T47D (cell line): ENCODE measurements at regions not wholly inside any gene's neighbourhood (a gene's known extent, or its start where the extent isn't known, plus 50 kb on each side); places are given as distances from the start of the nearest gene placed in this dataset.
"Not testable (repeated sequence)": the region's sequence is repeated elsewhere in the genome, so short reads cannot be mapped to it uniquely, and the experiment has no call there.

ENCODE experiments used
- DNase-seq, 2 experiments: peaks; one replicate each; pipeline versions ENCODE4 v3.0.0 to v3.0.0-alpha.2; 2011 to 2012; ENCODE audit warnings: low read depth in 1 of 2, low spot score in 1 of 2
- JUND ChIP-seq: IDR thresholded peaks from 2 replicates; pipeline ENCODE4 v1.6.1; 2012; ENCODE audit warnings: low read depth
- in situ Hi-C: cut with HindIII; loops from 2 replicates; pipeline ENCODE4 v1.10.0; 2016; ENCODE audit warnings: low sequenced_read_pairs, low pct_unique_long_range_greater_than_20kb

GRCh38 chr2:37746883-37747282, 75.4 kb upstream of the CDC42EP3 start:
- TF ChIP-seq JUND = no peak
- no peak for DNase-seq
- in situ Hi-C loops = no loop called here

DNA sequence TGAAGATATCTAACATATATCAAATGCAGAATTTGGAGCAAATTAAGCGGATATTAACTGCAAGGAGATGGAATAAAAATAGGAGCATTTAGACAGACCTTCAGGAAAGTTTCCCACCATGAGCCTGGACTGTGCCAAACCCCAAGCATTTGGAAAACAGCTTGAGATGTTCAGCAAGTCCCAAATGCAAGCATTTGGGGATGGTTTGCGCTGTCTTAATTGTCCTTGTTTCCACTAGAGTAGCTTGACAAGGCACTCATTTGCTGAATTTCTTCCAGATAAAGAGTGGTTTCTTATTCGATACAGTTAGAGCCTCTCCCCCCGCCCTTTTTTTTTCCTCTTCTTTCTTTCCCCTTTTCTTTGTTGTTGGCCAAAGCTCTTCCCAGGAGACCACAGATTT, 77.1 kb upstream of the CDC42EP3 start:
- in situ Hi-C loops = no loop called here
- DNase-seq = no peak

DNA sequence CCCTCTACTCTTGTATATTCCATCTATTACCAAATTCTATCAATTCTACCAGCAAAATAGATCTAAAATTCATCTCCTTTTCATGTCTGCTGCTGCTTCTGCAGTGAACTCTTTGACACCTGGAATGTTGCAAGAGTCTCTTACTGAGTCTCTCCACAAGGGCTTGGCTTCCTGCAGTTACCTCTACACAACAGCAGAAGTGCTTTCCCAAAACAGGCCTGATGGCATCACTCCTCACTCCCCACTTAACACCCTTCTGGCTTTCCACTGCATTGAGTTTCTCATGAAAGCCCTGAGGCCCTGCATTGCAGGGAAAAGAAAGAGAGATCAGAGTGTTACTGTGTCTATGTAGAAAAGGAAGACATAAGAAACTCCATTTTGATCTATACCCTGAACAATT, 78.8 kb upstream of the CDC42EP3 start:
- DNase-seq, in situ Hi-C loops: not testable (repeated sequence)

More for the DNA sequence above, 77.1 kb upstream of the CDC42EP3 start:
- no peak for TF ChIP-seq JUND

DNA sequence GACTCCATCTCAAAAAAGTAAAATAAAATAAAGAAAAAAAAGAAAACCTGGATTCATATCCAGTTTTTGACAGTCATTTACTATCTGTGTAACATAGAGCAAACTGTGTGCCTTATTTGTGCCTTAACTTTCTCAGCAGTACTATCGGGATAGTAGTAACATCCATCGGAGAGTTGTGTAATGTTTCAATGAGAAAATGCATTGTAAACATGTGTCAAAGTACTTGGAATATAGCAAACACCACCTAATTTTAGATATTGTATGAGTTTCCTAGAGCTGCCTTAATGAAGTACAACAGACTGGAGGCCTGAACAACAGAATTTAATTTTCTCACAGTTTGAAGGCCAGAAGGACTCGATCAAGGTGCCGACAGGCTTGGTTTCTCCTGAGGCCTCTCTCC, 81.3 kb upstream of the CDC42EP3 start:
- in situ Hi-C loops = no loop called here
- no peak for DNase-seq
- no peak for TF ChIP-seq JUND

DNA sequence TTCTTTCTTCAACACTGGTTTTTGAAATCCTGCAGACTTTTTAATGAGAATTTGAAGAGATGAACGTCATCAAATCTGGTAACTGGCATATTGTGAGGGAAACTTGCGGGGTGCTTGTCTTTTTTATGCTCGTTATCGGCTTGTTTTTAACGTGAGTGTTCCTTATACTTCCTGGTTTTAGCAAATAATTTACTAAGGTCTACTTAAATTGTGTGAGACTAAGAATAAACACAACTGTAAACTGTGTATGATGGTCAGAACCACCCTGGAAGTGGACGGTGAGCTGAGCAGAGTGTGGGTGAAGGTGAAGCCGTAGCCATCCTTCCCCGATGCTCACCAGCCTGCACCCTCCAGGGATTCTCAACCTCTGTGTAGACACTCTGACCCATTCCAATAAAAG, 82.3 kb upstream of the CDC42EP3 start:
- in situ Hi-C loops = no loop called here
- DNase-seq = no peak
- no peak for TF ChIP-seq JUND

DNA sequence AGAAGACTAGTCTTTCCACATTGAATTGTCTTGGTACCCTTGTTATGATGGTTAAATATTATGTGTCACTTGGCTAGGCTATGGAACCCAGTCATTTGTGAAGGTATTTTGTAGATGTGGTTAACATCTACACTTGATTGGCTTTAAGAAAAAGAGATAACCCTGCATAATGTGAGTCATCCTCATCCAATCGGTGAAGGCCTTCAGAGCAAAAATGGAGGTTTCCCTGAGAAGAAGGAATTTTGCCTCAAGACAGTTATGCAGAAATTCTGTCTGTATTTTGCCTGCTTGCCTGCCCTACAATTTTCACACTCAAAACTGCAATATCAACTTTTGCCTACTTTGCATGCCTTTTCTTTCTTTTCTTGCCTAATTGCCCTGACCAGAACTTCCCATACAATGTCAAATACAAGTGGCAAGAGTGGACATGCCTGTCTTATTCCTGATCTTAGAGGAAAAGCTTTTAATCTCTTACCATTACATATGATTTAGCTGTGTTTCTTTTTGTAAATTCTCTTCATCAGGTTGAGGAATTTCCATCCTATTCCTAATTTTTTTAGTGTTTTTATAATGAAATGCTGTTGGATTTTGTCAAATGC, 84.6 kb upstream of the CDC42EP3 start:
- DNase-seq, in situ Hi-C loops: not testable (repeated sequence)

GRCh38 chr2:37757456-37757855, 86.0 kb upstream of the CDC42EP3 start:
- in situ Hi-C loops, DNase-seq: not testable (repeated sequence)

DNA sequence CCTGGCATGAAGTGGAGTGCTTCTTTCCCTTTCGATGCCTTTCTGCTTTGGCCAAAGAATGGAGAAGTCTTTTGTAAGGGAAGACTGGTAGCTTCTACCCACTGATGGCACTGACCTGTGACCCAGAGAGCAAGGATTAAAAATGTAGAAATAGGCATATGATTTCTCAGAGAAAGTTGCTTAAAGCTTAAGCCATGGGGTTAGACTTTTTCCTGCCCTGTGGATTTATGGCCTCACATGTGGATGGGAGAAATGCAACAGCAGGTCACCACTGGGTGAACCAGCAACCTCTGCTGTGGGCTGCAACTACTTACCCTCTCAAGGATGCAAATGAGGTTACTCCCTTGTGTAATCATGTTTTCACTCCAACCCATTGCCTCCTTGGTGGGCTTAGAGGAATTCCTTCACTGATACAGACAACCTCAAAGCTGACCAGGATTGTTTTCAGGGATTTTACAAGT, 86.7 kb upstream of the CDC42EP3 start:
- in situ Hi-C loops, DNase-seq: not testable (repeated sequence)

- DNase-seq, in situ Hi-C loops: not testable (repeated sequence)
Observed at GRCh38 chr2:37759989-37760388, 88.5 kb upstream of the CDC42EP3 start.

DNA sequence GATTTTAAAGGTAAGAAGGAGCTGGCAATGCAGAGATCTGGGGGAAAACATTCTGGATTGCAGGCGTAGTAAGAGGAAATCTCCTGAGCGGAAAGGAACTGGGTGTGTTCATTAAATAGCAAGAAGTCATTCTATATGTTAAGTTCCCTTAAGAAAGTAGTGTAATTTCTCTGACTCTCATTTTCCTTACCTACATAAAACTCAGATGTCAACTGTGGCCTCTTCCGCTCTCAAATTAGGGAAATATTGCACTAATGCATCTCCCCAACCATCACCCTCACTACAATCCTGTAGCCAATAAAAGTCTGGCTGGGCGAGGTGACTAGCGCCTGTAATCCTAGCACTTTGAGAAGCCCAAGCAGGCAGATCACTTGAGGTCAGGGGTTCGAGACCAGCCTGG, 89.0 kb upstream of the CDC42EP3 start:
- DNase-seq = no peak
- in situ Hi-C loops = no loop called here
- no peak for TF ChIP-seq JUND

GRCh38 chr2:37762281-37762680, 90.8 kb upstream of the CDC42EP3 start:
- DNase-seq, in situ Hi-C loops: not testable (repeated sequence)

DNA sequence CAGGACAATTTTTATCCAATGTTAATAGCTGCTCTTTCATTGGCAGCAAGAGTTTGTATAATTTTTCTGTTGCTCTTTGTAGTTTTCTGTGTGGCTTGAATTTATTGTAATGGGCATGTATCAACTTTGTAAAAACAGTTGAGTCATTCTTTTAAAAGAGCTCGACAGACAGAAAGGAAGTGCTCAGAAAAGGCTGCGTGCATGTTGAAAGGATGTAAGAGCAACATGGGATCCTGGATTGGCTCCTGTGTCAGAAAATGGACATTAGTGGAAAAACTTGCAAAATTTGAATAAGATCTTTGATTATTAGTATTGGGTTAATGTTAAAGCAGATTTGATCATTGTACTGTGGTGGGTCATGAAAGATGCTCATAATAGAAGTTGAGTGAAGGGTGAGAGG, 93.3 kb upstream of the CDC42EP3 start:
- no peak for TF ChIP-seq JUND
- in situ Hi-C loops = no loop called here
- DNase-seq = no peak

DNA sequence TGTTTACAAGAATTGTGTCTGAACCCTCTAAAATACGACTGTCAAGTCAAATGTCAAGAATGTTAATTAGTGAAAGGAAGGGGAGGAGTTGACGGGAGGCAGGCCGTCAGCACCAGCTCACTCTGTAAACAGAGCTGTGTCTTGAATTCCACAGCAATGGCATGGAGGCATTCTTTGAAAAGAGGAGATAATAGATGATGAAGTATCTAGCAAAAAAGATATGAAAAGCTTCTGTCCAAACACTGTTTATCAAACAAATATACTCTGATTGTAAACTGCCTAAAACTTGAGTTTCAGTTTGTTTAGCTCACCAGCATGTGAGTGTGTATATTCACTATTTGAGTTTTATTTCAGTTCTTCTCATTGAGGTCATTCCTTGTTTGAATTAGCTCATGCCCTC, 94.7 kb upstream of the CDC42EP3 start:
- in situ Hi-C loops = no loop called here
- no peak for TF ChIP-seq JUND
- DNase-seq = no peak

DNA sequence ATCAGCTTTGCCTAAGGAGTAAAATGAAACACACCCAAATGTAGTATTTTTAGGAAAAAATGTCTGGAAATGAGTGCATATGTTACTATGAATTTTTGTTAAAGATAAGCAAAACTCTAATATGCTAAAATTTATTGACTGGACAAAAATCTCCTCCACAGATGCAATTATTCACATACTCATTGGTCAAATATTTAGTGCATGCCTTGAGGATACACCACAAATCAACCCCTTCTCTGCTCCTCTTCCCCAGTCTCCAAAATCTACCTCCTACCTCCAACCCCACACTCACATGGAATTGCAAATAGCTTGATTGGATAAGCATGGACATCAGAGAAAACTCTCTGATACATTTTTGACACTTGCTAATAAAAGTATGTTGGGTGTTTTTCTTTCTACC, 95.6 kb upstream of the CDC42EP3 start:
- in situ Hi-C loops = no loop called here
- no peak for DNase-seq
- no peak for TF ChIP-seq JUND
